HepG2 (cell line): ENCODE measurements at regions not wholly inside any gene's neighbourhood (a gene's known extent, or its start where the extent isn't known, plus 50 kb on each side); places are given as distances from the start of the nearest gene placed in this dataset.

Experiments used
- ATAC-seq: fragments of 200-7000 bp; cut with Tn5 transposase; 3 replicates; pipeline ENCODE4 v1.9.1; 2020; ENCODE audit warnings: mild to moderate bottlenecking, moderate library complexity
- BruUV-seq: library from RNA; stranded (reverse); fragments of 400-500 nt; replicated peaks from 2 replicates; lab custom pipeline; 2021; lab: Mats Ljungman, UMichigan
- CTCF ChIA-PET: fragments of 300-600 bp; formaldehyde crosslinking; extraction: SDS; loops from one replicate; lab custom pipeline; 2021; ENCODE audit warnings: low total read pairs, inconsistent platforms, low intra/inter-chr PET ratio; lab: Yijun Ruan, JAX
- POLR2A ChIA-PET: fragments of 350-600 bp; sonication (Branson Sonifier 250); formaldehyde crosslinking; loops from one replicate; lab custom pipeline; 2020; ENCODE audit warnings: antibody characterized with exemption, inconsistent platforms; lab: Yijun Ruan, JAX
- DNase-seq: peaks from one replicate; pipeline ENCODE4 v3.0.0-alpha.2; 2015; ENCODE audit warnings: low spot score
- FAIRE-seq: peaks from 3 replicates; lab custom pipeline; 2011; peaks lifted over from hg19 to GRCh38; lab: Jason Lieb, UNC
- H2AFZ ChIP-seq: one replicate; pipeline ENCODE4 v1.6.1; 2011; ENCODE audit warnings: low read length, inconsistent platforms
- H3K27ac ChIP-seq: fragments of 300-600 bp; 3 replicates; pipeline ENCODE4 v1.8.0; 2011; ENCODE audit warnings: mixed run types, mild to moderate bottlenecking, mixed read lengths, low read length, inconsistent platforms; ENCODE audit not compliant: insufficient read depth; ENCODE audit errors: extremely low read length
- H3K27me3 ChIP-seq, 2 experiments: fragments of 200-600 bp in 1 of 2; 2 replicates in 1 of 2; 3 replicates in 1 of 2; pipeline versions ENCODE4 v1.6.0 to v1.8.0; 2011; ENCODE audit warnings: low read length in 2 of 2, mild to moderate bottlenecking in 2 of 2, moderate library complexity in 2 of 2, inconsistent platforms in 1 of 2; ENCODE audit not compliant: insufficient read depth in 2 of 2, control insufficient read depth in 1 of 2
- H3K36me3 ChIP-seq, 2 experiments: fragments of 200-600 bp in 1 of 2; replicated peaks in 1 of 2; 2 replicates in 1 of 2; 3 replicates in 1 of 2; pipeline versions ENCODE4 v1.5.1 to v1.8.0; 2011; ENCODE audit warnings: low read length in 2 of 2, inconsistent platforms in 1 of 2; ENCODE audit not compliant: insufficient read depth in 2 of 2, control insufficient read depth in 1 of 2
- H3K4me1 ChIP-seq: 2 replicates; pipeline ENCODE4 v1.5.1; 2012; ENCODE audit warnings: low read length, inconsistent platforms; ENCODE audit not compliant: insufficient read depth
- H3K4me2 ChIP-seq: 2 replicates; pipeline ENCODE4 v1.6.0; 2011; ENCODE audit warnings: low read depth, low read length, inconsistent platforms
- H3K4me3 ChIP-seq, 3 experiments: fragments of 200-600 bp in 1 of 3; sonication (generic), shearing (Covaris generic) in 1 of 3; replicated peaks in 1 of 3; 2 replicates each; pipeline ENCODE4 v1.5.1; 2011 to 2016; ENCODE audit warnings: low read length in 3 of 3, inconsistent platforms in 2 of 3, low read depth in 2 of 3, mild to moderate bottlenecking in 2 of 3, control low read depth in 1 of 3, mixed read lengths in 1 of 3; ENCODE audit not compliant: insufficient read depth in 1 of 3
- H3K79me2 ChIP-seq: one replicate; pipeline ENCODE4 v1.6.1; 2011; ENCODE audit warnings: low read length, inconsistent platforms; ENCODE audit not compliant: insufficient read depth
- H3K9ac ChIP-seq: 2 replicates; pipeline ENCODE4 v1.6.0; 2011; ENCODE audit warnings: mild to moderate bottlenecking, low read depth, low read length, inconsistent platforms; ENCODE audit not compliant: insufficient read depth
- H3K9me3 ChIP-seq: 2 replicates; pipeline ENCODE4 v1.5.1; 2012; ENCODE audit warnings: mild to moderate bottlenecking, low read length
- H4K20me1 ChIP-seq: 2 replicates; pipeline ENCODE4 v1.6.0; 2011; ENCODE audit warnings: inconsistent platforms, mild to moderate bottlenecking, low read length, moderate library complexity; ENCODE audit not compliant: insufficient read depth
- CCAR2 ChIP-seq: fragments of 200-400 bp; formaldehyde crosslinking; optimal IDR thresholded peaks from 2 replicates; pipeline ENCODE3; 2018; ENCODE audit warnings: low read depth, mild to moderate bottlenecking, low read length, moderate library complexity
- ETV5 ChIP-seq: IDR thresholded peaks from 2 replicates; pipeline ENCODE4 v1.6.1; 2018; ENCODE audit warnings: missing biosample characterization, missing genetic modification reagents, inconsistent platforms, borderline replicate concordance
- GATA4 ChIP-seq: sonication (generic); IDR thresholded peaks from 2 replicates; pipeline ENCODE4 v1.6.1; 2016; ENCODE audit warnings: antibody characterized with exemption, low read depth, borderline replicate concordance
- HNRNPH1 ChIP-seq: fragments of 200-400 bp; formaldehyde crosslinking; optimal IDR thresholded peaks from 2 replicates; pipeline ENCODE3; 2017; ENCODE audit warnings: mild to moderate bottlenecking, low read depth, low read length
- JUND ChIP-seq: sonication (generic); formaldehyde crosslinking; IDR thresholded peaks from 2 replicates; pipeline ENCODE4 v1.8.0; 2022; ENCODE audit warnings: mild to moderate bottlenecking, missing genetic modification reagents
- NFE2L2 ChIP-seq: fragments of 150-350 bp; IDR thresholded peaks from 2 replicates; pipeline ENCODE4 v1.6.1; 2014; ENCODE audit warnings: low read length
- PBX3 ChIP-seq: sonication (generic); formaldehyde crosslinking; IDR thresholded peaks from 2 replicates; pipeline ENCODE4 v1.8.1; 2023; ENCODE audit warnings: missing genetic modification reagents, inconsistent platforms, borderline replicate concordance
- PCBP1 ChIP-seq: fragments of 200-400 bp; formaldehyde crosslinking; IDR thresholded peaks from 2 replicates; pipeline ENCODE4 v1.6.1; 2017; ENCODE audit warnings: mild to moderate bottlenecking, low read depth, low read length, borderline replicate concordance
- SRSF1 ChIP-seq: fragments of 200-400 bp; formaldehyde crosslinking; optimal IDR thresholded peaks from 2 replicates; pipeline ENCODE3; 2017; ENCODE audit warnings: mild to moderate bottlenecking, low read depth, low read length, moderate library complexity
- ZNF205 ChIP-seq: IDR thresholded peaks from 2 replicates; pipeline ENCODE4 v1.6.1; 2018; ENCODE audit warnings: missing biosample characterization, missing genetic modification reagents
- ZNF496 ChIP-seq: sonication (generic); formaldehyde crosslinking; IDR thresholded peaks from 2 replicates; pipeline ENCODE4 v1.8.1; 2023; ENCODE audit warnings: mild to moderate bottlenecking, moderate library complexity, missing genetic modification reagents; ENCODE audit not compliant: insufficient replicate concordance
- ZNF713 ChIP-seq: sonication (generic); formaldehyde crosslinking; IDR thresholded peaks from 2 replicates; pipeline ENCODE4 v1.4.0; 2020; ENCODE audit warnings: mild to moderate bottlenecking, missing genetic modification reagents
- ZSCAN12 ChIP-seq: sonication (generic); formaldehyde crosslinking; IDR thresholded peaks from 2 replicates; pipeline ENCODE4 v1.9.0; 2021; ENCODE audit warnings: mild to moderate bottlenecking, missing genetic modification reagents
- WGBS: methylation state at CpG from one replicate; pipeline ENCODE4 v1.1.6; 2017; ENCODE audit warnings: low lambda C conversion rate; 5-methylcytosine and 5-hydroxymethylcytosine counted together
- in situ Hi-C: cut with HindIII; loops from 2 replicates; pipeline ENCODE4 v1.10.0; 2017; ENCODE audit warnings: low pct_unique_long_range_greater_than_20kb; ENCODE audit not compliant: extremely low pct_ligation_motif_present
- intact Hi-C: fragments of 100-400 bp; cut with micrococcal nuclease; formaldehyde crosslinking; loops from one replicate; pipeline ENCODE4 v1.10.0; 2022; ENCODE audit not compliant: unreplicated experiment
- TF ChIP-seq, protein P1 (sequence below): IDR thresholded peaks from 2 replicates; pipeline ENCODE4 v1.6.1; 2016; ENCODE audit warnings: missing compliant biosample characterization, missing genetic modification reagents, borderline replicate concordance
- TF ChIP-seq, protein P2 (sequence below): sonication (generic); formaldehyde crosslinking; conservative IDR thresholded peaks from 2 replicates; pipeline ENCODE4 v1.8.0; 2022; ENCODE audit warnings: mild to moderate bottlenecking, moderate library complexity, missing genetic modification reagents

GRCh38 chr21:8991088-8991907 lies 1530.1 kb upstream of the TPTE start (continued):
- no peak for TF ChIP-seq ETV5 (CRISPR knock-in tag)
- TF ChIP-seq GATA4 = peak; percentile 12; the same call in 1 of the 2 replicates

DNA sequence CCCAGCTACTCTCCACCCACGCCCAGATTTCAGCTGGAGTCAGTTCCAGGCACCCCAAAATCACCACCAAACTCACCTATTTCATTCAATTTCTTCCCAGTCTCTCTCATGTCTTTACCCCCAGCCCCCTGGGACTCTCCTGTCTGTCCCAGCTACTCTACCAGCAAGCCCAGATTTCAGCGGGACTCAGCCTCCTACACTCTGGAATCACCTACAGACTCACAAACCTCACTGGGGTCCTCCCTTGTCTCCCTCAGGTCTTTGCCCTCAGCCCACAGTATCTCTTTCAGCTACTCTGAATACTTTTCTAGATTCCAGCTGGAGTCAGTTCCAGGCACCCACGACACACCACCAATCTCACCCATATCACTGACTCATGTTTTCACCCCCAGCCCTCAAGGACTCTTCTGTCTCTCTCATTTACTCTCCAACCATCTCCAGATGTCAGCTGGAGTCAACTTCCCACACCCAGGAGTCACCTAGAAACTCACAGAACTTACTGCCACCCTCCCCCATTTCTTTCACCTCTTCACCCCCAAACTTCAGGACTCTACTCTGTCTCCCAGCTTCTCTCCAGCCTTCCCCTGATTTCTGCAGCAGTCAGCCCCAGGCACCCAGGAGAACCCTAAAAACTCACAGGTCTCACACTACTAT lies 1529.3 kb upstream of the TPTE start:
- Histone ChIP-seq H3K79me2 (no peaks in the 10 kb centered on the region), H3K4me2 (no peak overlapping the region), H3K4me1 (no peaks in the 10 kb centered on the region), H3K36me3 (no peaks in the 10 kb centered on the region), H2AFZ (no peak overlapping the region), H3K27me3 (no peaks in the 10 kb centered on the region), H3K9ac (no peak overlapping the region), H4K20me1 (no peaks in the 10 kb centered on the region), H3K4me3 (no peak overlapping the region), H3K27ac (no peak overlapping the region), H3K9me3 (peaks cover 79% of the 10 kb centered on the region)
- FAIRE-seq (no peak), ATAC-seq (peak; percentile 18), DNase-seq (no peak)
- ChIA-PET CTCF (no interaction called here), POLR2A (no interaction called here)
- intact Hi-C loops = no loop called here
- in situ Hi-C loops = no loop called here
- no TSS peak for BruUV-seq
- WGBS = 8% methylated on average over 3 of the region's 3 CpGs
- TF ChIP-seq, protein P1, sequence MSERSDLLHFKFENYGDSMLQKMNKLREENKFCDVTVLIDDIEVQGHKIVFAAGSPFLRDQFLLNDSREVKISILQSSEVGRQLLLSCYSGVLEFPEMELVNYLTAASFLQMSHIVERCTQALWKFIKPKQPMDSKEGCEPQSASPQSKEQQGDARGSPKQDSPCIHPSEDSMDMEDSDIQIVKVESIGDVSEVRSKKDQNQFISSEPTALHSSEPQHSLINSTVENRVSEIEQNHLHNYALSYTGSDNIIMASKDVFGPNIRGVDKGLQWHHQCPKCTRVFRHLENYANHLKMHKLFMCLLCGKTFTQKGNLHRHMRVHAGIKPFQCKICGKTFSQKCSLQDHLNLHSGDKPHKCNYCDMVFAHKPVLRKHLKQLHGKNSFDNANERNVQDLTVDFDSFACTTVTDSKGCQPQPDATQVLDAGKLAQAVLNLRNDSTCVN (CRISPR knock-in tag) = 0 out of 2 replicates have a peak, but pooled peaks have one; percentile 17
- TF ChIP-seq ZNF205 (0 out of 2 replicates have a peak, but pooled peaks have one; percentile 19), PBX3 (CRISPR knock-in tag) (0 out of 2 replicates have a peak, but pooled peaks have one; percentile 64), ZSCAN12 (CRISPR knock-in tag) (no peak), GATA4 (no peak), NFE2L2 (peak; percentile 30; the same call in 1 of the 2 replicates), SRSF1 (peak; percentile 29), HNRNPH1 (peak; percentile 87), CCAR2 (peak; percentile 69), JUND (CRISPR knock-in tag) (0 out of 2 replicates have a peak, but pooled peaks have one; percentile 6), PCBP1 (no peak), ZNF496 (CRISPR knock-in tag) (no peak), ZNF713 (CRISPR knock-in tag) (no peak)
- TF ChIP-seq, protein P2, sequence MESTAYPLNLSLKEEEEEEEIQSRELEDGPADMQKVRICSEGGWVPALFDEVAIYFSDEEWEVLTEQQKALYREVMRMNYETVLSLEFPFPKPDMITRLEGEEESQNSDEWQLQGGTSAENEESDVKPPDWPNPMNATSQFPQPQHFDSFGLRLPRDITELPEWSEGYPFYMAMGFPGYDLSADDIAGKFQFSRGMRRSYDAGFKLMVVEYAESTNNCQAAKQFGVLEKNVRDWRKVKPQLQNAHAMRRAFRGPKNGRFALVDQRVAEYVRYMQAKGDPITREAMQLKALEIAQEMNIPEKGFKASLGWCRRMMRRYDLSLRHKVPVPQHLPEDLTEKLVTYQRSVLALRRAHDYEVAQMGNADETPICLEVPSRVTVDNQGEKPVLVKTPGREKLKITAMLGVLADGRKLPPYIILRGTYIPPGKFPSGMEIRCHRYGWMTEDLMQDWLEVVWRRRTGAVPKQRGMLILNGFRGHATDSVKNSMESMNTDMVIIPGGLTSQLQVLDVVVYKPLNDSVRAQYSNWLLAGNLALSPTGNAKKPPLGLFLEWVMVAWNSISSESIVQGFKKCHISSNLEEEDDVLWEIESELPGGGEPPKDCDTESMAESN (CRISPR knock-in tag) = no peak
